Neural progenitor cell (in vitro differentiated cells): ENCODE measurements at regions not wholly inside any gene's neighbourhood (a gene's known extent, or its start where the extent isn't known, plus 50 kb on each side); places are given as distances from the start of the nearest gene placed in this dataset.

Experiments
- DNase-seq: peaks from one replicate; pipeline ENCODE4 v3.0.0-alpha.2; 2016; ENCODE audit warnings: low spot score
- H2AFZ ChIP-seq: fragments of 200-600 bp; sonication (generic); replicated peaks from 2 replicates; pipeline ENCODE4 v1.6.1; 2016; ENCODE audit warnings: antibody characterized with exemption
- H3F3A ChIP-seq: fragments of 200-600 bp; sonication (generic); 2 replicates; pipeline ENCODE4 v1.6.1; 2016; ENCODE audit warnings: antibody characterized with exemption, low read depth
- H3K27ac ChIP-seq: fragments of 200-600 bp; sonication (generic); 2 replicates; pipeline ENCODE4 v1.5.1; 2016; ENCODE audit warnings: mild to moderate bottlenecking
- H3K27me3 ChIP-seq: fragments of 200-600 bp; sonication (generic); 2 replicates; pipeline ENCODE4 v1.6.1; 2016; ENCODE audit warnings: mild to moderate bottlenecking, moderate library complexity
- H3K36me3 ChIP-seq: fragments of 200-600 bp; sonication (generic); 2 replicates; pipeline ENCODE4 v1.5.1; 2016
- H3K4me1 ChIP-seq: fragments of 200-600 bp; sonication (generic); 2 replicates; pipeline ENCODE4 v1.6.1; 2016; ENCODE audit warnings: mixed run types
- H3K4me2 ChIP-seq: fragments of 200-600 bp; sonication (generic); 2 replicates; pipeline ENCODE4 v1.6.1; 2016
- H3K4me3 ChIP-seq: fragments of 200-600 bp; sonication (generic); 2 replicates; pipeline ENCODE4 v1.5.1; 2016
- H3K79me2 ChIP-seq: fragments of 200-600 bp; sonication (generic); 2 replicates; pipeline ENCODE4 v1.6.1; 2016; ENCODE audit warnings: low read depth
- H3K9ac ChIP-seq: fragments of 200-600 bp; sonication (generic); 2 replicates; pipeline ENCODE4 v1.6.1; 2016
- H3K9me3 ChIP-seq: fragments of 200-600 bp; sonication (generic); 2 replicates; pipeline ENCODE4 v1.5.1; 2016; ENCODE audit warnings: low read depth
- H4K20me1 ChIP-seq: fragments of 200-600 bp; sonication (generic); 2 replicates; pipeline ENCODE4 v1.6.1; 2016; ENCODE audit warnings: low read depth
- H3K27ac Mint-ChIP-seq: 3 replicates; pipeline ENCODE4 v1.8.0; 2021; ENCODE audit warnings: mixed read lengths
- H3K27me3 Mint-ChIP-seq: 2 replicates; pipeline ENCODE4 v1.8.0; 2022; ENCODE audit warnings: low read depth, mild to moderate bottlenecking, inconsistent platforms, moderate library complexity, mixed read lengths; ENCODE audit not compliant: insufficient read depth
- H3K36me3 Mint-ChIP-seq: 3 replicates; pipeline ENCODE4 v1.8.0; 2021; ENCODE audit warnings: mixed read lengths
- H3K4me1 Mint-ChIP-seq: 3 replicates; pipeline ENCODE4 v1.8.0; 2021; ENCODE audit warnings: mixed read lengths
- H3K4me3 Mint-ChIP-seq: 3 replicates; pipeline ENCODE4 v1.8.0; 2021; ENCODE audit warnings: mild to moderate bottlenecking, moderate library complexity, mixed read lengths
- H3K9me3 Mint-ChIP-seq: 3 replicates; pipeline ENCODE4 v1.8.0; 2020; ENCODE audit warnings: mixed read lengths
- CTCF ChIP-seq: fragments of 200-600 bp; sonication (generic); IDR thresholded peaks from 2 replicates; pipeline ENCODE4 v1.5.1; 2017; ENCODE audit warnings: antibody characterized with exemption, mild to moderate bottlenecking
- EZH2 ChIP-seq: fragments of 200-600 bp; sonication (generic); IDR thresholded peaks from 2 replicates; pipeline ENCODE4 v1.6.1; 2017; ENCODE audit warnings: antibody characterized with exemption, mild to moderate bottlenecking, moderate library complexity
- EZH2phosphoT487 ChIP-seq: fragments of 200-600 bp; sonication (generic); IDR thresholded peaks from 2 replicates; pipeline ENCODE4 v1.6.1; 2017; ENCODE audit warnings: antibody characterized with exemption

GRCh38 chr14:54267172-54267571, 129.6 kb upstream of the CDKN3 start:
- H3K9ac ChIP-seq = no peak overlapping the region
- H3K4me2 ChIP-seq = no peak overlapping the region
- no peaks in the 10 kb centered on the region for H3K79me2 ChIP-seq
- H3K4me1 ChIP-seq = peaks cover 22% of the 10 kb centered on the region
- H3K9me3 ChIP-seq = no peaks in the 10 kb centered on the region
- H2AFZ ChIP-seq = no peak overlapping the region
- Mint-ChIP-seq H3K4me3 (no peak overlapping the region), H3K36me3 (no peaks in the 10 kb centered on the region), H3K4me1 (peaks cover 4% of the 10 kb centered on the region), H3K27ac (no peak overlapping the region), H3K27me3 (peaks cover 4% of the 10 kb centered on the region), H3K9me3 (no peaks in the 10 kb centered on the region)
- no peaks in the 10 kb centered on the region for H3K36me3 ChIP-seq
- no peak overlapping the region for H3K27ac ChIP-seq
- no peak for TF ChIP-seq EZH2phosphoT487
- TF ChIP-seq EZH2 = no peak
- no peak for TF ChIP-seq CTCF
- H3F3A ChIP-seq = no peaks in the 10 kb centered on the region
- DNase-seq = no peak
- H4K20me1 ChIP-seq = no peaks in the 10 kb centered on the region
- H3K27me3 ChIP-seq = no peaks in the 10 kb centered on the region
- H3K4me3 ChIP-seq = no peak overlapping the region

DNA sequence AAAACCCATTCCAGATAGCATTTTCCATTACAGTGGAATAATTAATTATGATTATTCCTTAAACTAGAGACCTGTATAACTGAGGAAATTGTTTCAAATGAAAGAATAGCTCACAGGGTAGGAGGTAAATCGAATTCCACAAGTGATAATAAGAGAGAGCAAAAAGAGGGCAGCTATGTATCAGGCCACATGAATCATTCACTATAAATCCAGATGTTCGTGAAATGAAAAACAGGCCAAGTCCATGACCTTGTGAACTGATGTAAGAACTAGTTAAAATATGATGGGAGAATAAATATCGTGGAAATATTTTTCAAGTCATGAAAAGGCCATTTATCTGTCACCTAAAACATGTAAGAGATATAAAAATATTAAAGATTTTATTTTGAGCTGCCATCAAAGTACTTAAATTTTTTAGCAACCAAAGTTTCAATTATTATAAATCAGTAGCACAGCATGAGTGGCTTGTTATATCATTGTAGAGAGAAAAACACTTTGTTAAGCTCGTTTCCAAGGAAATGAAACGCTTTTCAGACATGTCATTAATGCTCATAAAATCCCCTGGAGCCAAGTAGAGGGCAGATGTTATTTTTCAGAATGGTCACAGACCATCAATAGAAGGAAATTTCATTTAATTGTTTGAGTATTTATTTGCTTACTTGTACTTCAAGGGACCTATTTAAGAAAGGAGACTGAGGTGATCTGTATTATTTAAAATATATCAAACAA, 120.6 kb upstream of the CDKN3 start:
- Mint-ChIP-seq H3K27me3 (peaks cover 6% of the 10 kb centered on the region), H3K27ac (no peak overlapping the region), H3K9me3 (peaks cover 3% of the 10 kb centered on the region), H3K4me3 (no peak overlapping the region), H3K4me1 (peaks cover 2% of the 10 kb centered on the region), H3K36me3 (no peaks in the 10 kb centered on the region)
- TF ChIP-seq EZH2phosphoT487 (no peak), EZH2 (no peak), CTCF (no peak)
- no peaks in the 10 kb centered on the region for H3K4me1 ChIP-seq
- no peak overlapping the region for H3K4me3 ChIP-seq
- H3K27ac ChIP-seq = no peak overlapping the region
- no peaks in the 10 kb centered on the region for H3F3A ChIP-seq
- no peaks in the 10 kb centered on the region for H3K79me2 ChIP-seq
- H2AFZ ChIP-seq = no peak overlapping the region
- no peak overlapping the region for H3K4me2 ChIP-seq
- DNase-seq = no peak
- H3K9ac ChIP-seq = no peak overlapping the region
- no peaks in the 10 kb centered on the region for H4K20me1 ChIP-seq
- no peaks in the 10 kb centered on the region for H3K36me3 ChIP-seq
- no peaks in the 10 kb centered on the region for H3K9me3 ChIP-seq
- H3K27me3 ChIP-seq = no peaks in the 10 kb centered on the region

DNA sequence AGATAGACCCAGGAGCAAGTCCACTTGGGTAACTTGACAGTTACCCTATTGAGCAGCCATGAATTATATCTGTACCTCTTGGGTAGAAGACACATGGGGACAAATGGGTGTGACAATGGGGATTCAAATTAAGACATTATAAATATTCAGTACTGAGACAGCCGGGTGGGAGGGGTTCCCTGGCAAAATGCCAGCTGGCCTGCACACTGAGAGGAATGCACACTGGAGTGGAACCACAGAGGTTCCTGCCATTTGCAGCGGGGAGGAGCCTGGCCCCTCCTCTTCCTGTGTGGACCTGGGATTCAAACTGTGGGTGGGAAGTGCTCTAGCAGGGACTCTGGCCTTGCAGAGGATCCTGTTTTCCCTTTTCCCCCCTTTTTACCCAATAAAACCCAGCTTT, 118.7 kb upstream of the CDKN3 start:
- Histone ChIP-seq H3K79me2 (no peaks in the 10 kb centered on the region), H4K20me1 (no peaks in the 10 kb centered on the region), H3K4me1 (no peaks in the 10 kb centered on the region), H3K27ac (no peak overlapping the region), H3K4me3 (no peak overlapping the region), H2AFZ (no peak overlapping the region), H3K27me3 (no peaks in the 10 kb centered on the region), H3K4me2 (no peak overlapping the region), H3F3A (no peaks in the 10 kb centered on the region), H3K36me3 (no peaks in the 10 kb centered on the region), H3K9me3 (no peaks in the 10 kb centered on the region), H3K9ac (no peak overlapping the region)
- DNase-seq = no peak
- no peak overlapping the region for H3K27ac Mint-ChIP-seq
- H3K4me3 Mint-ChIP-seq = no peak overlapping the region
- H3K36me3 Mint-ChIP-seq = no peaks in the 10 kb centered on the region
- no peak for TF ChIP-seq CTCF
- no peak for TF ChIP-seq EZH2
- no peak for TF ChIP-seq EZH2phosphoT487
- peaks cover 2% of the 10 kb centered on the region for H3K4me1 Mint-ChIP-seq
- H3K27me3 Mint-ChIP-seq = peaks cover 5% of the 10 kb centered on the region
- peaks cover 3% of the 10 kb centered on the region for H3K9me3 Mint-ChIP-seq
